GM18868 (cell line): ENCODE measurements at regions not wholly inside any gene's neighbourhood (a gene's known extent, or its start where the extent isn't known, plus 50 kb on each side); places are given as distances from the start of the nearest gene placed in this dataset.

Experiments
- ATAC-seq: cut with Tn5 transposase; IDR thresholded peaks from one replicate; pipeline ENCODE4 v1.9.1; 2021; ENCODE audit warnings: mild to moderate bottlenecking, moderate library complexity; ENCODE audit not compliant: unreplicated experiment

GRCh38 chr6:101202867-101203374 lies 190.6 kb upstream of the GRIK2 start:
- ATAC-seq = no peak

GRCh38 chr6:101203664-101204063 lies 189.8 kb upstream of the GRIK2 start:
- no peak for ATAC-seq

GRCh38 chr6:101208152-101208551 lies 185.4 kb upstream of the GRIK2 start:
- ATAC-seq = no peak

- ATAC-seq = no peak
These were observed 180.9 kb upstream of the GRIK2 start for GRCh38 chr6:101212640-101213039.

- ATAC-seq = no peak
These were observed 171.5 kb upstream of the GRIK2 start for GRCh38 chr6:101222007-101222406.

GRCh38 chr6:101224751-101225150 lies 168.8 kb upstream of the GRIK2 start:
- ATAC-seq = no peak

GRCh38 chr6:101226677-101227135 lies 166.8 kb upstream of the GRIK2 start:
- ATAC-seq = peak; percentile 75

GRCh38 chr6:101230866-101231265 lies 162.6 kb upstream of the GRIK2 start:
- ATAC-seq = no peak

- no peak for ATAC-seq
These were observed 161.8 kb upstream of the GRIK2 start for GRCh38 chr6:101231606-101232235.

GRCh38 chr6:101232961-101233360 lies 160.5 kb upstream of the GRIK2 start:
- ATAC-seq = no peak

GRCh38 chr6:101236709-101237108 lies 156.8 kb upstream of the GRIK2 start:
- ATAC-seq = no peak

- no peak for ATAC-seq
These were observed 152.1 kb upstream of the GRIK2 start for GRCh38 chr6:101241442-101241841.

GRCh38 chr6:101249470-101249869 lies 144.0 kb upstream of the GRIK2 start:
- ATAC-seq = no peak

- no peak for ATAC-seq
These were observed 136.3 kb upstream of the GRIK2 start for GRCh38 chr6:101257163-101257562.

GRCh38 chr6:101259505-101259904 lies 134.0 kb upstream of the GRIK2 start:
- no peak for ATAC-seq

- ATAC-seq = no peak
These were observed 129.9 kb upstream of the GRIK2 start for GRCh38 chr6:101263596-101263995.

GRCh38 chr6:101266063-101266462 lies 127.4 kb upstream of the GRIK2 start:
- ATAC-seq = peak; percentile 42

- ATAC-seq = no peak
These were observed 125.0 kb upstream of the GRIK2 start for GRCh38 chr6:101268541-101268940.

GRCh38 chr6:101275251-101275650 lies 118.3 kb upstream of the GRIK2 start:
- ATAC-seq = no peak

- ATAC-seq = no peak
These were observed 117.4 kb upstream of the GRIK2 start for GRCh38 chr6:101276066-101276465.

GRCh38 chr6:101279410-101279809 lies 114.1 kb upstream of the GRIK2 start:
- no peak for ATAC-seq

GRCh38 chr6:101281266-101281665 lies 112.2 kb upstream of the GRIK2 start:
- no peak for ATAC-seq

- no peak for ATAC-seq
These were observed 109.4 kb upstream of the GRIK2 start for GRCh38 chr6:101284131-101284530.
